ACC112 (cell line): ENCODE measurements at regions not wholly inside any gene's neighbourhood (a gene's known extent, or its start where the extent isn't known, plus 50 kb on each side); places are given as distances from the start of the nearest gene placed in this dataset.

ENCODE experiments used
- H2AFZ ChIP-seq: fragments of 200-600 bp; sonication (generic); one replicate; pipeline ENCODE4 v1.6.0; 2017; ENCODE audit warnings: antibody characterized with exemption, low read length; ENCODE audit not compliant: unreplicated experiment
- H3K27ac ChIP-seq: fragments of 200-600 bp; sonication (generic); 2 replicates; pipeline ENCODE4 v1.5.1; 2014; ENCODE audit warnings: low read depth, mild to moderate bottlenecking, antibody characterized with exemption, low read length, moderate library complexity
- H3K27me3 ChIP-seq: fragments of 200-600 bp; sonication (generic); 2 replicates; pipeline ENCODE4 v1.6.1; 2014; ENCODE audit warnings: mild to moderate bottlenecking, antibody characterized with exemption, low read length, moderate library complexity, mixed read lengths; ENCODE audit not compliant: insufficient read depth
- H3K36me3 ChIP-seq: fragments of 200-600 bp; sonication (generic); 2 replicates; pipeline ENCODE4 v1.6.1; 2016; ENCODE audit warnings: mild to moderate bottlenecking, antibody characterized with exemption, low read length, moderate library complexity, mixed read lengths; ENCODE audit not compliant: insufficient read depth
- H3K4me1 ChIP-seq: fragments of 200-600 bp; sonication (generic); one replicate; pipeline ENCODE4 v1.6.1; 2016; ENCODE audit warnings: low read length, mixed read lengths; ENCODE audit not compliant: insufficient read depth, unreplicated experiment, control insufficient read depth
- H3K4me3 ChIP-seq: fragments of 200-600 bp; sonication (generic); 2 replicates; pipeline ENCODE4 v1.5.1; 2014; ENCODE audit warnings: mild to moderate bottlenecking, low read depth, low read length
- H3K79me2 ChIP-seq: fragments of 200-600 bp; sonication (generic); one replicate; pipeline ENCODE4 v1.6.0; 2016; ENCODE audit warnings: low read length; ENCODE audit not compliant: control insufficient read depth, unreplicated experiment, insufficient read depth

DNA sequence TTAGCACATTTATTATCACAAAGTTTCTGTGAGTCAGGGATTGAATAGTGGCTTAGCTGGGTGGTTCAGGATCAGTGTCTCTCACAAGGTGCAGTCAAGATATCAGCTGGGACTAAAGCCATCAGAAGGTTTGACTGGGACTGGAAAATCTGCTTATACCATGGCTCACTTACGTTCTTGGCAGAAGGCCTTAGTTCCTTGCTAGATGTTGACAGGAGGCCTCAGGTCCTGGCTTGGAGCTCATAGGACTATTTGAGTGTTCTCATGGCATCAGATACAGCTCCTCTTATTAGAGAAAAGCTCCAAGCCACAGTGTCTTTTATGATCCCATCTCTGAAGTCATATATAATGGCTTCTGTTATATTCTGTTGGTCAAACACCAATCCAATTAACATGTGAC, 127.3 kb downstream of the SLC6A15 start:
- Histone ChIP-seq H3K4me3 (no peak overlapping the region), H3K36me3 (no peaks in the 10 kb centered on the region), H3K79me2 (no peaks in the 10 kb centered on the region), H2AFZ (no peak overlapping the region), H3K27me3 (no peaks in the 10 kb centered on the region), H3K4me1 (no peaks in the 10 kb centered on the region), H3K27ac (no peak overlapping the region)

DNA sequence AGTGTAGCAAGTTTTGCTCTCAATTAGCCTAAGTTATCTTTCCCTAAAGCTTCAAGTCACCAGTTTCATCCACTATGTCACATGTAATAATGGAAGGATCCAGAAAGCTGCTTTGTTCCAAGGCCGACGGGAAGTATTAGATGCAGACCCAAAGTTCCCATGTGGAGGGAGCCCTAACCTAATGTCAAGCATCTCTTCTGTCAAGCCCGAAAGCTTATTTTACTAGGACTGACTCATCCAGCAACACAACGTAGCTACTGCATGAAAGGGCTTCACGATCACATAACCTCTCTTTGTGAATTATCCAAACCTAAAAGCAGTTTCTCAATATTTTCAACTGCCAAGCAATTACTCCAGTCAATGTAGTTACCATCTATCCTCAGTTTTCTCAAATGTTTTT, 133.4 kb downstream of the SLC6A15 start:
- H3K79me2 ChIP-seq, result no peaks in the 10 kb centered on the region
- no peaks in the 10 kb centered on the region for H3K27me3 ChIP-seq
- no peak overlapping the region for H2AFZ ChIP-seq
- no peaks in the 10 kb centered on the region for H3K36me3 ChIP-seq
- H3K4me1 ChIP-seq, result no peaks in the 10 kb centered on the region
- no peak overlapping the region for H3K4me3 ChIP-seq
- no peak overlapping the region for H3K27ac ChIP-seq

DNA sequence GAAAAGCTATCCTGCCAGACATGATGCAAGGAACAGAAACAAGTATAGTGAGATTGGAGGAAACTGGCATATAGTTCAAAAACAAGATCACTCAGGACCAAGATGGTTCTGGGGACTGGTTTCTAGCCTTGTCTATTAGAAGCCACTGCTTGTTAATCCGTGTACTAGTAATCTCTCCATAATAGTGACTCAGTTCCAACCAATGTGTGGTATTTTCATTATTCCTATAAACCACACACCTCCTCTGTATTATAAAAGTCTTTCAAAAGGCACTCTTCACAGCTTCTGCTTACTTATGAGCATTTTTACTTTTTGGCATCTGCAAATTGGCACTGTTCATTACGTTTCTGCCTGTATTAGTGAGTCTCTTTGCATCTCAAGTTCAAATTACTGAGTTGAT, 140.3 kb downstream of the SLC6A15 start:
- no peak overlapping the region for H2AFZ ChIP-seq
- H3K27ac ChIP-seq, result no peak overlapping the region
- no peaks in the 10 kb centered on the region for H3K27me3 ChIP-seq
- H3K36me3 ChIP-seq, result no peaks in the 10 kb centered on the region
- H3K4me3 ChIP-seq, result no peak overlapping the region
- no peaks in the 10 kb centered on the region for H3K79me2 ChIP-seq
- H3K4me1 ChIP-seq, result no peaks in the 10 kb centered on the region

DNA sequence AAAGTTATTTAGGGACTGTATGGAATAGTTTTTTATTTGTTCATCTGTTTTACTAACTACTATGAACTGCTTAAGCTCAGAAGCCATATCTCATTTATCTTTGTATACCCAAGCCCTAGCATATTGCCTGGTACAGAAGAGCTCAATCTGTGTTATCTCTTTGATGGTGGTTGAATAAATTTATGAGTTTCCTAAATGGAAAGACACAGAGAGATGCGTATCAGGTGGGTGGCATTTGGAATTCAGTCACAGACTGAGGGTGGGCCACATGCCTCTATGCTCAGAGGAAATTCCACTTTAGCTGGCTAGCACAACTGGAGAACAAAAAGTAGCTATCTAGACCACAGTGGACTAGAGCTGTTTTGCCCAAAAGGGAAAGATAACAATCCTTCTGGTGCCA, 145.5 kb downstream of the SLC6A15 start:
- Histone ChIP-seq H3K4me3 (no peak overlapping the region), H3K36me3 (no peaks in the 10 kb centered on the region), H3K4me1 (no peaks in the 10 kb centered on the region), H3K27ac (no peak overlapping the region), H3K27me3 (no peaks in the 10 kb centered on the region), H2AFZ (no peak overlapping the region), H3K79me2 (no peaks in the 10 kb centered on the region)

DNA sequence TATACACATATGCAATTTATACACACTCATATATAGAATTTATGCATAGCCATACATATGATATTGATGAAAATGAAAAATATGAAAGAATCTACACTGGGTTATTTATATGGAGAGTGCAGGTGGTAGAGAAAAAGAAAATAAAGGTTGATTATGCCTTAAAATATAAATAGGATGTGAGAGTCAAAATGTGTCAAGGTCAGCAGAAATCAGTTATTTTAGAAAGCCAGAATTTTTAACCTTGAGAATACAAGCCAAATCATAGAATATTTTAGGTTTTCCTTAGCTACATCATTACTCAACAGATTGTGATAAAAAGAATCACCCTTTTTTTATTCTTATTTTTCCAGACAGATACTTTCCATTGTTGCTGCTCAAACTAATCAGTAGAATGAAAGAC, 146.2 kb downstream of the SLC6A15 start:
- H3K36me3 ChIP-seq, result no peaks in the 10 kb centered on the region
- H2AFZ ChIP-seq, result no peak overlapping the region
- H3K79me2 ChIP-seq, result no peaks in the 10 kb centered on the region
- no peaks in the 10 kb centered on the region for H3K27me3 ChIP-seq
- H3K4me3 ChIP-seq, result no peak overlapping the region
- no peaks in the 10 kb centered on the region for H3K4me1 ChIP-seq
- no peak overlapping the region for H3K27ac ChIP-seq

DNA sequence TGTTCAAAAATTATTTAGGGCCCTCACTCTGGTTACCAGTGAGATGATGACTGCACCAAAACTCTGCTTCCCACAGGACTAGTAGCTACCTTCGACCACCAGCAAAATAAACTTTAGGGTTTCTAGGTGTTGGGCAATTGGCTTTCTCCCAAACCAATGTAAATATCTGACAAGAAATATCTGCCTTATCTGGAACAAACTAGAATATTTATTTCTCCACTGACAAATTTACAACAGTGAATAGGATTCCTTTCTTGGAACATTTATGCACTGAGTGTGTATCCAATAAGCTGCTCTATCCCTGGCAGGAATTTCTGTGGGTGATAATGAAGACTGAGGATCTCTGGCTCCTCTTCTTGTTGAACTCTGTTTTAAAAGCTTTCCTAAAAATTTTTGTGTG, 148.6 kb downstream of the SLC6A15 start:
- Histone ChIP-seq H2AFZ (no peak overlapping the region), H3K27me3 (no peaks in the 10 kb centered on the region), H3K27ac (no peak overlapping the region), H3K79me2 (no peaks in the 10 kb centered on the region), H3K4me1 (no peaks in the 10 kb centered on the region), H3K4me3 (no peak overlapping the region), H3K36me3 (no peaks in the 10 kb centered on the region)

DNA sequence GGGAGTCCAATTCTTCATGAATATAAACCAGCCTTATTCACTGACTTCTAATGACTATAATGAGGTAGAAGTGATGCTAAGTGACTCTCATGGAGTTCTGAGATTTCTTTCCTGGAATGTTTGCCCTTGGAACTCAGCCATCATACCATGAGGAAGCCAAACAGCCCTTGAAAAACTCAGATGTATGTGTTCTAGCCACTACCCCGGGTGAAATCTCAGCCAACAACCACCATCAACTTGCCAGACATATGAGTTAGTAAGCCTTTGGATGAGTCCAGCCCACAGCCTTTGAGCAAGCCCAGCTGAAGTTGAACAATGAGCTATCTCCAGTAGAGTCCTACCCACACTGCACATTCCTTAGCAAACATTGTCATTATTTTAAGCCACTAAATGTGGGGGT, 149.5 kb downstream of the SLC6A15 start:
- no peaks in the 10 kb centered on the region for H3K79me2 ChIP-seq
- H2AFZ ChIP-seq, result no peak overlapping the region
- no peak overlapping the region for H3K27ac ChIP-seq

DNA sequence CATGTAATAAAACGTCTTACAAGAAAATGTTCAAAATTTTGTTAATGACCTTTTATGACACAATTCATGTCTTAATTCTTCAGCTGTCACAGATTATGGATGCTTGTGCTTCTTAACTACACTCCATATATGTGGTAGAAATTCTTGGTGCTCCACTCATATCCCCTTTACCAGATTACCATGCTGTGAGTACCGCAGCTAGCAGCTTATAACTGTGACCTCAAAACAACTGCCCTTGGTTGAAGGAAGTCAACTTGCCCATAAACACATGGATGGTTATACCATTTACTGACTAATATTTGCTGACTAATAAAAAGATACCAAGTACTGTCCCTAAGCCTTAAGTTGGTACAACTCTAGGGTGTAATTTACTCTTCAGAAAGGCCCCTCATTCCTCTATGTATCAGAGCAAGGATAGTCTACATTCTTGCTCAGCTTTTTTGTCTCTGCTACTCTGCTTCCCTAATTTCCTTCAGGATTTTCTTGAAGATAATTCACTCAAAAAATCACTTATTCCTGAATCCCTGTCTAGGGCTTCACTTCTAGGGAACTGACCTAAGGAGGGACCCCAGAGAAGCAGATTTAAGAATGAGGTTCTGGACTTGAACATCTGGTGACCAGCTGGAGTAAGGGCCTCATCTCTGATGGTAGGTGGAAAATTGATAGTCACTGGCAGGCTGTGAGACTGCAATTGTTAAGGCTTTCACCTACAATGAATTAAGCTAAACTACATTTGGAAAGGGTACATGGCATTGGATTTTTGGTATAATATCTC, 152.3 kb downstream of the SLC6A15 start:
- no peak overlapping the region for H2AFZ ChIP-seq
- H3K27ac ChIP-seq, result no peak overlapping the region

More for the DNA sequence above, 149.5 kb downstream of the SLC6A15 start:
- no peaks in the 10 kb centered on the region for H3K27me3 ChIP-seq
- H3K4me3 ChIP-seq, result no peak overlapping the region
- no peaks in the 10 kb centered on the region for H3K36me3 ChIP-seq
- no peaks in the 10 kb centered on the region for H3K4me1 ChIP-seq

DNA sequence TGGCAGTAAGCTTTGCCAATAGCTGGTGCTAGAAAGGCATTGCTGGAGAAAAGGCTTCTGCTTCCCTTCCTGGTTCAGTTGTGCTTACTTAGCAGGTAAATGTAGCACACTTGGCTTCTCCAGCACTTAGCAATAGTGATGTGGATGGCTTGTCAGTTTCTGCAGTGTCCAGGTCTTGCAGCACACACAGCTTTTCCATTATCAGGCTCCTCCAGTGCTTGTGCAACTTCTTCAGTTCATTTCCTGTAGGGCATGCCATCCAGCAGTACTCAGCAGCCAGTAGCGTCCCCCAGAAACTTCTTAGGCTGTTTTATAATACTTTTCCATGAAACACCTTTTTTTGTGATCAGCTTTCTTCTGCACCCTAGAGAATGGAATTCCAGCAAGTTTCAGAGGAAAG, 154.6 kb downstream of the SLC6A15 start:
- no peaks in the 10 kb centered on the region for H3K36me3 ChIP-seq
- no peak overlapping the region for H2AFZ ChIP-seq
- no peaks in the 10 kb centered on the region for H3K27me3 ChIP-seq

More for the DNA sequence above, 152.3 kb downstream of the SLC6A15 start:
- no peaks in the 10 kb centered on the region for H3K36me3 ChIP-seq
- no peaks in the 10 kb centered on the region for H3K27me3 ChIP-seq
- H3K4me1 ChIP-seq, result peaks cover 6% of the 10 kb centered on the region
- no peaks in the 10 kb centered on the region for H3K79me2 ChIP-seq
- no peak overlapping the region for H3K4me3 ChIP-seq

DNA sequence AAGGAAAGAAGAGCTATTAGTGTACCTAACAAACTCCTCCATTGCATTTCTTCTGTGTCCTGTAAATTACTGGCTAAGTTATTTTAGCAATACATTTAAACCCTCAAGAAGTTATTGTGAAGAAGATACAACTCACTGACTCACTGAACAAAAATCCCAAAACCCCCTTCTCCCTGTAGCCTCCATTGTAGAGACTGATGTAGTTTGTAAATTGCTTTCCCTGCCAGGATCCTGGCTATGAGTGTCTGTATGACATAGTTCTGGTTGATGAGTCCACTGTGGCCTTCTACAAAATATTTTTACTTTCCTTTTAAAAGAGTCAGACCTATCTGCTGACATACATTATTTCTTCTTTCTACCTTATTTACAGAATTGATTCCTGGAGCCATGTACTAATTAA, 155.6 kb downstream of the SLC6A15 start:
- Histone ChIP-seq H3K79me2 (no peaks in the 10 kb centered on the region), H3K27me3 (no peaks in the 10 kb centered on the region), H3K4me3 (no peak overlapping the region), H3K27ac (no peak overlapping the region), H3K4me1 (peaks cover 6% of the 10 kb centered on the region), H3K36me3 (no peaks in the 10 kb centered on the region), H2AFZ (peak overlapping the region; percentile 36)

More for the DNA sequence above, 154.6 kb downstream of the SLC6A15 start:
- Histone ChIP-seq H3K4me1 (peaks cover 6% of the 10 kb centered on the region), H3K27ac (no peak overlapping the region), H3K4me3 (no peak overlapping the region), H3K79me2 (no peaks in the 10 kb centered on the region)

DNA sequence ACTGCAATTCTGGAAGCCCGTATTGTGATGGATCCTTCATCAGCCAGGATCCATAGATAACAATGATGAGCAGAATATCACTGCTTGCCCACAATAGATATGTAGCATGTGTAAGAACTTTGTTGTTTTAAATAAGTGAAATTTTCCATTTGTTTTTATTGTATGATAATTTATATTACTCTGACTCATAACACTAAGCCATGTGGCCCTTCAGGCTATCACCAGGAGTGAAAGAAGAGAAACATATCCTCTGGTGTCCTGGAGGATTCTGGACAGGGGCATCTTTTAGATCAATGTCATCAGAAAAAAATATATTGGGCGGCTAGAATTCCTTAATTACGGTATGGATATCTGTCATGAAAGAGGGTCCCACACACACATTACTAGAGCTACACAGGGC, 167.5 kb downstream of the SLC6A15 start:
- H3K36me3 ChIP-seq, result no peaks in the 10 kb centered on the region
- H3K27me3 ChIP-seq, result no peaks in the 10 kb centered on the region
- H3K4me1 ChIP-seq, result no peaks in the 10 kb centered on the region
- no peak overlapping the region for H3K4me3 ChIP-seq
- H3K79me2 ChIP-seq, result no peaks in the 10 kb centered on the region
- no peak overlapping the region for H2AFZ ChIP-seq
- H3K27ac ChIP-seq, result no peak overlapping the region
